HEK293 (cell line): ENCODE measurements at regions not wholly inside any gene's neighbourhood (a gene's known extent, or its start where the extent isn't known, plus 50 kb on each side); places are given as distances from the start of the nearest gene placed in this dataset.

ENCODE experiments used
- CTCF ChIP-seq: fragments of 450-650 bp; formaldehyde crosslinking; IDR thresholded peaks from 2 replicates; pipeline ENCODE4 v1.5.1; 2016; ENCODE audit warnings: missing biosample characterization, missing genetic modification characterization
- PBX3 ChIP-seq: sonication (generic); formaldehyde crosslinking; IDR thresholded peaks from 2 replicates; pipeline ENCODE4 v1.8.1; 2022; ENCODE audit warnings: mild to moderate bottlenecking, moderate library complexity, missing genetic modification reagents
- ZFHX2 ChIP-seq: fragments of 450-650 bp; formaldehyde crosslinking; conservative IDR thresholded peaks from 2 replicates; pipeline ENCODE4 v1.5.1; 2016; ENCODE audit warnings: missing biosample characterization, missing genetic modification characterization
- ZNF302 ChIP-seq: fragments of 450-650 bp; formaldehyde crosslinking; IDR thresholded peaks from 2 replicates; pipeline ENCODE4 v1.5.1; 2016; ENCODE audit warnings: missing biosample characterization, missing genetic modification characterization, low read depth
- ZNF658 ChIP-seq: fragments of 450-650 bp; formaldehyde crosslinking; IDR thresholded peaks from 2 replicates; pipeline ENCODE4; 2016; ENCODE audit warnings: missing biosample characterization, missing genetic modification characterization
- ZNF76 ChIP-seq: fragments of 450-650 bp; formaldehyde crosslinking; IDR thresholded peaks from 2 replicates; pipeline ENCODE4; 2016; ENCODE audit warnings: low read depth, missing biosample characterization, missing genetic modification characterization, borderline replicate concordance

- TF ChIP-seq CTCF (tag by site-specific recombination) (no peak), ZFHX2 (tag by site-specific recombination) (no peak), PBX3 (CRISPR knock-in tag) (no peak), ZNF302 (no peak), ZNF658 (no peak), ZNF76 (tag by site-specific recombination) (no peak)
Measured at GRCh38 chr9:21661626-21662025, 140.8 kb upstream of the MTAP start.
